Heart right ventricle (tissue), 16 donors: ENCODE measurements at regions not wholly inside any gene's neighbourhood (a gene's known extent, or its start where the extent isn't known, plus 50 kb on each side); places are given as distances from the start of the nearest gene placed in this dataset.

Experiments used
- ATAC-seq, 8 donors: fragments of 200-7000 bp; cut with Tn5 transposase; one replicate each; pipeline ENCODE4 v1.9.1; 2020; ENCODE audit warnings: mild to moderate bottlenecking in 8 of 8, moderate library complexity in 8 of 8, moderate number of reproducible peaks in 1 of 8
- DNase-seq, 2 donors: peaks; one replicate each; pipeline ENCODE4 v3.0.0-alpha.2; 2020
- H3K27ac ChIP-seq, 10 donors: fragments of 200-600 bp; sonication (generic) in 2 of 10; one replicate each; pipeline versions ENCODE4 v1.5.0 to v1.8.0; 2020 to 2022; ENCODE audit warnings: mild to moderate bottlenecking in 3 of 10
- H3K27me3 ChIP-seq, 7 donors: fragments of 200-600 bp; one replicate each; pipeline ENCODE4 v1.8.0; 2021 to 2022; ENCODE audit warnings: mild to moderate bottlenecking in 2 of 7
- H3K36me3 ChIP-seq, 9 donors: fragments of 200-600 bp; sonication (generic) in 1 of 9; one replicate each; pipeline versions ENCODE4 v1.5.0 to v1.8.0; 2020 to 2022; ENCODE audit warnings: mild to moderate bottlenecking in 2 of 9
- H3K4me1 ChIP-seq, 9 donors: fragments of 200-600 bp; sonication (generic) in 1 of 9; one replicate each; pipeline versions ENCODE4 v1.5.0 to v1.8.0; 2020 to 2022; ENCODE audit warnings: mild to moderate bottlenecking in 4 of 9
- H3K4me3 ChIP-seq, 10 donors: fragments of 200-600 bp; sonication (generic) in 2 of 10; one replicate each; pipeline versions ENCODE4 v1.5.0 to v1.8.0; 2020 to 2022; ENCODE audit warnings: mild to moderate bottlenecking in 7 of 10, moderate library complexity in 2 of 10
- H3K9me3 ChIP-seq, 11 donors: fragments of 200-600 bp in 10 of 11; sonication (generic) in 2 of 11; one replicate each; pipeline versions ENCODE4 v1.5.0 to v1.8.0; 2013 to 2022; ENCODE audit warnings: mild to moderate bottlenecking in 2 of 11, control low read depth in 1 of 11, moderate library complexity in 1 of 11
- CTCF ChIP-seq, 9 donors: fragments of 200-600 bp; sonication (generic) in 2 of 9; IDR thresholded peaks; one replicate each; pipeline versions ENCODE4 v1.5.0 to v1.8.0; 2021 to 2022; ENCODE audit warnings: antibody characterized with exemption in 9 of 9, mild to moderate bottlenecking in 5 of 9, moderate library complexity in 1 of 9
- WGBS, 2 donors: extraction: QIAGEN DNeasy Blood & Tissue Kit; methylation state at CpG; one replicate each; pipeline ENCODE4 v1.1.7; 2013; ENCODE audit warnings: inconsistent platforms in 1 of 2; 5-methylcytosine and 5-hydroxymethylcytosine counted together
- intact Hi-C, 10 donors: fragments of 100-400 bp; cut with DNase I; formaldehyde crosslinking; loops; one replicate each; pipeline versions ENCODE4 v1.11.1 to v1.14.2; 2022
- donor health status: Arrhythmogenic right ventricular cardiomyopathy.
- donor health status: ischemic (EF 13 %, LVEDD 7.1; RV severe dilation, severe dysfunction).
- donor health status: healthy with polysubstance abuse.
- donor health status: DM: no; HTN: yes; CAD: no.
- donor health status: DM: no; HTN: no; CAD: no.
- donor health status: ischemic (EF 25% LVEDD 6.9; RV normal size, moderate dysfunction).
- donor health status: ischemic (EF 25% LVEDD 5.7; RV mildly dilated, moderate dysfunction).
- donor health status: healthy.
- donor health status: DM: yes; HTN: yes; CAD: no.
- donor health status: Ischemic cardiomyopathy.
- donor health status: ischemic (EF 35%, LVEDD 5.7; RV mildly dilated, moderate dysfunction).
- donor health status: nonischemic (EF 11% LVEDD 7.7; RV severe dilation, severe dysfunction).
- donor health status: DM: yes; HTN: yes; CAD: no.
- donor health status: PGD.
- donor health status: ischemic (EF 29% LVEDD 5.4; RV normal size, mild dysfunction).
- donor health status: nonischemic (EF 23%, LVEDD 6.1; RV moderate dilation, normal function).

GRCh38 chr4:60326735-60327134, 873.4 kb upstream of the ADGRL3 start:
- 80 to 81% methylated on average over 3 of the region's 3 CpGs for WGBS, 2 donors
- DNase-seq (no peak), ATAC-seq (no peak)
- TF ChIP-seq CTCF (IDR thresholded peaks at IDR 0.05): no peak
- Histone ChIP-seq H3K4me1 (no peaks in the 10 kb centered on the region), H3K27me3 (no peaks in the 10 kb centered on the region), H3K27ac (no peak overlapping the region), H3K4me3 (no peak overlapping the region), H3K9me3 (no peaks in the 10 kb centered on the region), H3K36me3 (no peaks in the 10 kb centered on the region)
- intact Hi-C loops: no loop called here

GRCh38 chr4:60327651-60328050, 872.5 kb upstream of the ADGRL3 start:
- TF ChIP-seq CTCF (IDR thresholded peaks at IDR 0.05): no peak
- Histone ChIP-seq H3K27me3 (no peaks in the 10 kb centered on the region), H3K9me3 (no peaks in the 10 kb centered on the region), H3K36me3 (no peaks in the 10 kb centered on the region), H3K4me1 (no peaks in the 10 kb centered on the region), H3K4me3 (no peak overlapping the region), H3K27ac (no peak overlapping the region)
- no peak for DNase-seq
- no peak for ATAC-seq
- intact Hi-C loops: no loop called here
- 56 to 71% methylated on average over 1 of the region's 1 CpG for WGBS, 2 donors

GRCh38 chr4:60344908-60345307, 855.2 kb upstream of the ADGRL3 start:
- ATAC-seq (peak in 6 of 8 donors; percentile 64 to 88 (median 72)), DNase-seq (peak in 1 of 2 donors; percentile 11)
- intact Hi-C loops: no loop called here
- WGBS, 2 donors: 46% methylated on average over 2 of the region's 2 CpGs
- no peak for TF ChIP-seq CTCF (IDR thresholded peaks at IDR 0.05)
- Histone ChIP-seq H3K4me3 (no peak overlapping the region), H3K4me1 (no peaks in the 10 kb centered on the region), H3K27me3 (no peaks in the 10 kb centered on the region), H3K36me3 (no peaks in the 10 kb centered on the region), H3K27ac (no peak overlapping the region), H3K9me3 (peaks cover 0 to 3% (median 0%) of the 10 kb centered on the region in 11 donors)

GRCh38 chr4:60345392-60345791, 854.7 kb upstream of the ADGRL3 start:
- peaks cover 0 to 3% (median 0%) of the 10 kb centered on the region in 11 donors for H3K9me3 ChIP-seq
- no peak for TF ChIP-seq CTCF (IDR thresholded peaks at IDR 0.05)
- ATAC-seq (peak in 1 of 8 donors; percentile 21), DNase-seq (no peak)
- H3K4me1 ChIP-seq: no peaks in the 10 kb centered on the region
- H3K4me3 ChIP-seq: no peak overlapping the region
- H3K27ac ChIP-seq: peak overlapping the region in 1 of 10 donors; percentile 2
- no peaks in the 10 kb centered on the region for H3K36me3 ChIP-seq
- no peaks in the 10 kb centered on the region for H3K27me3 ChIP-seq
- intact Hi-C loops: no loop called here
